HCT116 (cell line): ENCODE measurements at regions not wholly inside any gene's neighbourhood (a gene's known extent, or its start where the extent isn't known, plus 50 kb on each side); places are given as distances from the start of the nearest gene placed in this dataset.

ENCODE experiments used
- ATAC-seq: fragments of 200-7000 bp; cut with Tn5 transposase; 2 replicates; pipeline ENCODE4 v1.9.1; 2020; ENCODE audit warnings: mild to moderate bottlenecking, moderate library complexity
- BruUV-seq: library from RNA; stranded (reverse); fragments of 400-500 nt; replicated peaks from 2 replicates; lab custom pipeline; 2021; lab: Mats Ljungman, UMichigan
- CTCF ChIA-PET: fragments of 300-600 bp; sonication (Branson Sonifier 250); formaldehyde crosslinking; loops from one replicate; lab custom pipeline; 2021; ENCODE audit warnings: antibody characterized with exemption; lab: Charles Lee
- POLR2A ChIA-PET: fragments of 300-600, 350-600 bp; sonication (Branson Sonifier 250); formaldehyde crosslinking; loops from one replicate; lab custom pipeline; 2021; ENCODE audit warnings: antibody characterized with exemption; lab: Charles Lee
- RAD21 ChIA-PET, 2 experiments: fragments of 300-600 bp; sonication (Branson Sonifier 250); formaldehyde crosslinking; loops; one replicate each; lab custom pipeline; 2023; ENCODE audit warnings: low total read pairs in 2 of 2; ENCODE audit not compliant: uncharacterized antibody in 2 of 2, unreplicated experiment in 2 of 2, low non-redundant PET in 1 of 2; lab: Charles Lee
- DNase-seq: peaks from one replicate; pipeline ENCODE4 v3.0.0-alpha.2; 2010; ENCODE audit warnings: low read depth, low spot score
- H2AFZ ChIP-seq: fragments of 200-600 bp; shearing (Covaris generic), sonication (generic); 2 replicates; pipeline ENCODE4 v1.6.1; 2017; ENCODE audit warnings: low read depth, mixed run types, mixed read lengths, antibody characterized with exemption, low read length; ENCODE audit not compliant: poor library complexity, severe bottlenecking
- H3K27ac ChIP-seq: 2 replicates; pipeline ENCODE4 v1.5.1; 2012; ENCODE audit warnings: low read depth, low read length
- H3K27me3 ChIP-seq: fragments of 200-600 bp; sonication (generic); 2 replicates; pipeline ENCODE4 v1.6.1; 2016; ENCODE audit warnings: mixed run types, low read length, mixed read lengths; ENCODE audit not compliant: insufficient read depth
- H3K36me3 ChIP-seq, 2 experiments: fragments of 200-500 bp in 1 of 2; fragments of 200-600 bp in 1 of 2; sonication (Bioruptor generic) in 1 of 2; sonication (generic) in 1 of 2; 2 replicates each; pipeline versions ENCODE4 v1.5.1 to v1.6.1; 2014 to 2016; ENCODE audit warnings: low read length in 2 of 2, inconsistent platforms in 1 of 2, mixed read lengths in 1 of 2, mixed run types in 1 of 2; ENCODE audit not compliant: insufficient read depth in 2 of 2, control insufficient read depth in 1 of 2
- H3K4me1 ChIP-seq, 2 experiments: fragments of 200-600 bp in 1 of 2; sonication (generic) in 1 of 2; 2 replicates each; pipeline versions ENCODE4 v1.5.1 to v1.6.1; 2012 to 2017; ENCODE audit warnings: low read length in 2 of 2, inconsistent platforms in 1 of 2, mild to moderate bottlenecking in 1 of 2, mixed read lengths in 1 of 2, mixed run types in 1 of 2, moderate library complexity in 1 of 2; ENCODE audit not compliant: insufficient read depth in 2 of 2, control insufficient read depth in 1 of 2
- H3K4me2 ChIP-seq: fragments of 200-600 bp; sonication (generic); 2 replicates; pipeline ENCODE4 v1.6.1; 2017; ENCODE audit warnings: mixed run types, low read length, mixed read lengths
- H3K4me3 ChIP-seq, 2 experiments: fragments of 200-600 bp in 1 of 2; sonication (generic) in 1 of 2; replicated peaks in 1 of 2; 2 replicates each; pipeline ENCODE4 v1.5.1; 2011 to 2016; ENCODE audit warnings: low read length in 2 of 2, control low read depth in 1 of 2, low read depth in 1 of 2, mild to moderate bottlenecking in 1 of 2, mixed read lengths in 1 of 2, mixed run types in 1 of 2
- H3K79me2 ChIP-seq: fragments of 200-600 bp; sonication (generic); 2 replicates; pipeline ENCODE4 v1.6.1; 2017; ENCODE audit warnings: mild to moderate bottlenecking, mixed run types, low read length, moderate library complexity, mixed read lengths; ENCODE audit not compliant: insufficient read depth
- H3K9ac ChIP-seq: fragments of 200-600 bp; sonication (generic); 2 replicates; pipeline ENCODE4 v1.6.1; 2016; ENCODE audit warnings: low read length, mixed read lengths
- H3K9me2 ChIP-seq: fragments of 200-600 bp; sonication (generic), shearing (Covaris generic); 2 replicates; pipeline ENCODE4 v1.6.1; 2017; ENCODE audit warnings: mixed run types, mild to moderate bottlenecking, moderate library complexity; ENCODE audit not compliant: insufficient read depth
- H3K9me3 ChIP-seq, 2 experiments: fragments of 200-500 bp in 1 of 2; fragments of 200-600 bp in 1 of 2; sonication (Bioruptor generic) in 1 of 2; sonication (generic) in 1 of 2; 2 replicates each; pipeline ENCODE4 v1.6.1; 2014 to 2017; ENCODE audit warnings: low read length in 2 of 2, mixed read lengths in 2 of 2, inconsistent platforms in 1 of 2, low read depth in 1 of 2, mild to moderate bottlenecking in 1 of 2, mixed run types in 1 of 2, moderate library complexity in 1 of 2; ENCODE audit not compliant: control insufficient read depth in 1 of 2, insufficient read depth in 1 of 2
- H4K20me1 ChIP-seq: fragments of 200-600 bp; sonication (generic), shearing (Covaris generic); 2 replicates; pipeline ENCODE4 v1.6.1; 2017; ENCODE audit warnings: mixed run types, mild to moderate bottlenecking, moderate library complexity; ENCODE audit not compliant: insufficient read depth
- CBX3 ChIP-seq: IDR thresholded peaks from 2 replicates; pipeline ENCODE4 v1.6.1; 2012; ENCODE audit warnings: low read depth
- ELF1 ChIP-seq: IDR thresholded peaks from 2 replicates; pipeline ENCODE4 v1.6.1; 2012; ENCODE audit warnings: low read depth, borderline replicate concordance
- EZH2 ChIP-seq: fragments of 200-600 bp; sonication (generic); IDR thresholded peaks from 2 replicates; pipeline ENCODE4 v1.6.1; 2017; ENCODE audit warnings: antibody characterized with exemption, mixed run types
- FOSL1 ChIP-seq: IDR thresholded peaks from 2 replicates; pipeline ENCODE4 v1.6.1; 2012; ENCODE audit warnings: low read depth
- JUND ChIP-seq: IDR thresholded peaks from 2 replicates; pipeline ENCODE4 v1.6.1; 2012
- MAX ChIP-seq: IDR thresholded peaks from 2 replicates; pipeline ENCODE4 v1.6.1; 2012
- RAD21 ChIP-seq: IDR thresholded peaks from 2 replicates; pipeline ENCODE4 v1.6.1; 2012; ENCODE audit warnings: low read depth, mild to moderate bottlenecking
- SRF ChIP-seq: IDR thresholded peaks from 2 replicates; pipeline ENCODE4 v1.6.1; 2012; ENCODE audit warnings: low read depth
- YY1 ChIP-seq: IDR thresholded peaks from 2 replicates; pipeline ENCODE4 v1.6.1; 2011; ENCODE audit warnings: low read length, low read depth, moderate library complexity, mild to moderate bottlenecking; ENCODE audit not compliant: insufficient replicate concordance; ENCODE audit errors: extremely low read depth
- ZBTB33 ChIP-seq: IDR thresholded peaks from 2 replicates; pipeline ENCODE4 v1.6.1; 2011; ENCODE audit warnings: mild to moderate bottlenecking, low read length, moderate library complexity; ENCODE audit not compliant: insufficient replicate concordance; ENCODE audit errors: extremely low read depth
- ZNF274 ChIP-seq: fragments of 200-500 bp; sonication (Bioruptor generic); IDR thresholded peaks from 2 replicates; pipeline ENCODE4 v1.6.1; 2014; ENCODE audit warnings: mild to moderate bottlenecking, low read depth, low read length, inconsistent platforms
- intact Hi-C: fragments of 100-400 bp; cut with micrococcal nuclease; formaldehyde crosslinking; loops from 2 replicates; pipeline ENCODE4 v1.10.0; 2022
- TF ChIP-seq, protein P1 (sequence below), 3 experiments: fragments of 200-600 bp in 1 of 3; sonication (generic) in 1 of 3; IDR thresholded peaks in 2 of 3; conservative IDR thresholded peaks in 1 of 3; 2 replicates each; pipeline ENCODE4 v1.5.1; 2012 to 2017; ENCODE audit warnings: low read depth in 2 of 3, low read length in 2 of 3, antibody characterized with exemption in 1 of 3, borderline replicate concordance in 1 of 3, control low read depth in 1 of 3, mild to moderate bottlenecking in 1 of 3, mixed read lengths in 1 of 3, mixed run types in 1 of 3, moderate library complexity in 1 of 3; ENCODE audit not compliant: insufficient read depth in 1 of 3
- TF ChIP-seq, protein P2 (sequence below): IDR thresholded peaks from 2 replicates; pipeline ENCODE4 v1.6.1; 2012; ENCODE audit warnings: low read depth

DNA sequence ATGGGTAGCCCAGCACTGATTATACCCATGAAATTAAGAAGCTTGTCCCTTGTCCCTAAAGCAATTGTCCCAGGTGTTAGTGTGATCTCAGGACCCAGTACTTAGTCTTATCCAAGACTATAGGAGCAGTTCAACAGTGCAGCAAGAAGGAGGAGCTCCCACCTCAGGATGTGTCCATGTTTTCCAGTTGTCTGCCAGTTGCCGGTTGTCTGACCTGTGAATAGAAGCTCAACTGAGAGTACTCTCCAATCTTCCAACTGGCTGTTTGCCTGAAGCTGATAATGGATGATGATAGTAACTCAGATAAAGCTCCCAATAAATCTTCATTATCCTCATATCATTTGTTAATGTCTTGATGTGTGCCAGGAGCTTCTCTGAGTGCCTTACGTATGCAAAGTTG, 107.2 kb upstream of the HTR2A start:
- Histone ChIP-seq H3K36me3 (no peaks in the 10 kb centered on the region), H3K9ac (no peak overlapping the region), H3K27me3 (peaks cover 42% of the 10 kb centered on the region), H3K9me3 (no peaks in the 10 kb centered on the region), H3K4me1 (no peaks in the 10 kb centered on the region), H4K20me1 (no peaks in the 10 kb centered on the region), H3K9me2 (no peaks in the 10 kb centered on the region), H3K79me2 (no peaks in the 10 kb centered on the region), H2AFZ (no peak overlapping the region), H3K27ac (no peak overlapping the region), H3K4me2 (no peak overlapping the region), H3K4me3 (no peak overlapping the region)
- RAD21 ChIA-PET = no interaction called here
- ATAC-seq (no peak), DNase-seq (no peak)
- intact Hi-C loops = no loop called here
- BruUV-seq = no TSS peak
- POLR2A ChIA-PET = no interaction called here
- CTCF ChIA-PET = interaction anchor here (1.2 kb wide), 1 partner anchor 30 kb away, joined by 3 read pairs; no protein-coding TSS in a partner anchor
- TF ChIP-seq ZNF274 = no peak
- no peak for TF ChIP-seq MAX
- no peak for TF ChIP-seq SRF
- no peak for TF ChIP-seq YY1
- TF ChIP-seq, protein P1, sequence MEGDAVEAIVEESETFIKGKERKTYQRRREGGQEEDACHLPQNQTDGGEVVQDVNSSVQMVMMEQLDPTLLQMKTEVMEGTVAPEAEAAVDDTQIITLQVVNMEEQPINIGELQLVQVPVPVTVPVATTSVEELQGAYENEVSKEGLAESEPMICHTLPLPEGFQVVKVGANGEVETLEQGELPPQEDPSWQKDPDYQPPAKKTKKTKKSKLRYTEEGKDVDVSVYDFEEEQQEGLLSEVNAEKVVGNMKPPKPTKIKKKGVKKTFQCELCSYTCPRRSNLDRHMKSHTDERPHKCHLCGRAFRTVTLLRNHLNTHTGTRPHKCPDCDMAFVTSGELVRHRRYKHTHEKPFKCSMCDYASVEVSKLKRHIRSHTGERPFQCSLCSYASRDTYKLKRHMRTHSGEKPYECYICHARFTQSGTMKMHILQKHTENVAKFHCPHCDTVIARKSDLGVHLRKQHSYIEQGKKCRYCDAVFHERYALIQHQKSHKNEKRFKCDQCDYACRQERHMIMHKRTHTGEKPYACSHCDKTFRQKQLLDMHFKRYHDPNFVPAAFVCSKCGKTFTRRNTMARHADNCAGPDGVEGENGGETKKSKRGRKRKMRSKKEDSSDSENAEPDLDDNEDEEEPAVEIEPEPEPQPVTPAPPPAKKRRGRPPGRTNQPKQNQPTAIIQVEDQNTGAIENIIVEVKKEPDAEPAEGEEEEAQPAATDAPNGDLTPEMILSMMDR (IDR thresholded peaks at IDR 0.05 in 2 of 3, conservative IDR thresholded peaks at IDR 0.05 in 1 of 3; ENCODE audit: borderline replicate concordance in 1 of 3, insufficient read depth in 1 of 3, low read depth in 2 of 3, low read length in 2 of 3) = no peak
- TF ChIP-seq CBX3 = no peak
- TF ChIP-seq, all 23 proteins: peak for 0

GRCh38 chr13:47000165-47000564, 103.3 kb upstream of the HTR2A start:
- Histone ChIP-seq H2AFZ (no peak overlapping the region), H3K4me1 (no peaks in the 10 kb centered on the region), H3K36me3 (no peaks in the 10 kb centered on the region), H3K9me3 (no peaks in the 10 kb centered on the region), H3K27ac (no peak overlapping the region), H3K9ac (no peak overlapping the region), H3K4me3 (no peak overlapping the region), H3K79me2 (no peaks in the 10 kb centered on the region), H3K4me2 (no peak overlapping the region), H4K20me1 (no peaks in the 10 kb centered on the region), H3K27me3 (peaks cover 51% of the 10 kb centered on the region), H3K9me2 (no peaks in the 10 kb centered on the region)
- ChIA-PET RAD21 (no interaction called here), CTCF (interaction anchor here (0.6 kb wide), 1 partner anchor 292 kb away, joined by 4 read pairs; no protein-coding TSS in a partner anchor), POLR2A (no interaction called here)
- BruUV-seq = no TSS peak
- ATAC-seq (no peak), DNase-seq (no peak)
- intact Hi-C loops = no loop called here
- TF ChIP-seq EZH2 = no peak
- no peak for TF ChIP-seq JUND
- no peak for TF ChIP-seq SRF
- no peak for TF ChIP-seq ZBTB33
- TF ChIP-seq, protein P2, sequence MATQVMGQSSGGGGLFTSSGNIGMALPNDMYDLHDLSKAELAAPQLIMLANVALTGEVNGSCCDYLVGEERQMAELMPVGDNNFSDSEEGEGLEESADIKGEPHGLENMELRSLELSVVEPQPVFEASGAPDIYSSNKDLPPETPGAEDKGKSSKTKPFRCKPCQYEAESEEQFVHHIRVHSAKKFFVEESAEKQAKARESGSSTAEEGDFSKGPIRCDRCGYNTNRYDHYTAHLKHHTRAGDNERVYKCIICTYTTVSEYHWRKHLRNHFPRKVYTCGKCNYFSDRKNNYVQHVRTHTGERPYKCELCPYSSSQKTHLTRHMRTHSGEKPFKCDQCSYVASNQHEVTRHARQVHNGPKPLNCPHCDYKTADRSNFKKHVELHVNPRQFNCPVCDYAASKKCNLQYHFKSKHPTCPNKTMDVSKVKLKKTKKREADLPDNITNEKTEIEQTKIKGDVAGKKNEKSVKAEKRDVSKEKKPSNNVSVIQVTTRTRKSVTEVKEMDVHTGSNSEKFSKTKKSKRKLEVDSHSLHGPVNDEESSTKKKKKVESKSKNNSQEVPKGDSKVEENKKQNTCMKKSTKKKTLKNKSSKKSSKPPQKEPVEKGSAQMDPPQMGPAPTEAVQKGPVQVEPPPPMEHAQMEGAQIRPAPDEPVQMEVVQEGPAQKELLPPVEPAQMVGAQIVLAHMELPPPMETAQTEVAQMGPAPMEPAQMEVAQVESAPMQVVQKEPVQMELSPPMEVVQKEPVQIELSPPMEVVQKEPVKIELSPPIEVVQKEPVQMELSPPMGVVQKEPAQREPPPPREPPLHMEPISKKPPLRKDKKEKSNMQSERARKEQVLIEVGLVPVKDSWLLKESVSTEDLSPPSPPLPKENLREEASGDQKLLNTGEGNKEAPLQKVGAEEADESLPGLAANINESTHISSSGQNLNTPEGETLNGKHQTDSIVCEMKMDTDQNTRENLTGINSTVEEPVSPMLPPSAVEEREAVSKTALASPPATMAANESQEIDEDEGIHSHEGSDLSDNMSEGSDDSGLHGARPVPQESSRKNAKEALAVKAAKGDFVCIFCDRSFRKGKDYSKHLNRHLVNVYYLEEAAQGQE = no peak
- no peak for TF ChIP-seq ZNF274
- TF ChIP-seq FOSL1 = no peak
- TF ChIP-seq ELF1 = no peak
- no peak for TF ChIP-seq RAD21
